ENCODE measurements at regions not wholly inside any gene's neighbourhood (a gene's known extent, or its start where the extent isn't known, plus 50 kb on each side); places are given as distances from the start of the nearest gene placed in this dataset.

- TF ChIP-seq ZNF202 (tag by site-specific recombination; IDR thresholded peaks at IDR 0.05; ENCODE audit: borderline replicate concordance) = no peak
- no peak for TF ChIP-seq ZNF239 (tag by site-specific recombination; IDR thresholded peaks at IDR 0.05)
- no peak for TF ChIP-seq ZNF658 (tag by site-specific recombination; IDR thresholded peaks at IDR 0.05)
- no peak for TF ChIP-seq TCF7L2 (IDR thresholded peaks at IDR 0.05; ENCODE audit: borderline replicate concordance, low read depth, low read length)
- Histone ChIP-seq H3K4me3 (ENCODE audit: low read depth, low read length) (no peak overlapping the region), H3K36me3 (ENCODE audit: control insufficient read depth in 2 of 2, insufficient read depth in 1 of 2, low read length in 2 of 2) (no peaks in the 10 kb centered on the region), H3K9me3 (ENCODE audit: control insufficient read depth, insufficient read depth, low read depth, low read length) (no peaks in the 10 kb centered on the region), H3K4me1 (ENCODE audit: control insufficient read depth, insufficient read depth, low read length) (no peaks in the 10 kb centered on the region), H3K27ac (ENCODE audit: extremely low read depth, low read depth, low read length) (no peak overlapping the region)
- CTCF ChIA-PET = no interaction called here
- POLR2A ChIA-PET = no interaction called here
Measured at GRCh38 chr11:104320956-104321355, 157.0 kb upstream of the PDGFD start.

GRCh38 chr11:104320097-104320496 lies 156.2 kb upstream of the PDGFD start:
- Histone ChIP-seq H3K36me3 (ENCODE audit: control insufficient read depth in 2 of 2, insufficient read depth in 1 of 2, low read length in 2 of 2) (no peaks in the 10 kb centered on the region), H3K9me3 (ENCODE audit: control insufficient read depth, insufficient read depth, low read depth, low read length) (no peaks in the 10 kb centered on the region), H3K4me3 (ENCODE audit: low read depth, low read length) (no peak overlapping the region), H3K4me1 (ENCODE audit: control insufficient read depth, insufficient read depth, low read length) (no peaks in the 10 kb centered on the region), H3K27ac (ENCODE audit: extremely low read depth, low read depth, low read length) (no peak overlapping the region)
- no peak for TF ChIP-seq ZNF132 (tag by site-specific recombination; IDR thresholded peaks at IDR 0.05; ENCODE audit: borderline replicate concordance)
- TF ChIP-seq ZNF623 (tag by site-specific recombination; IDR thresholded peaks at IDR 0.05) = no peak
- TF ChIP-seq ATF2 (tag by site-specific recombination; IDR thresholded peaks at IDR 0.05; ENCODE audit: low read depth) = no peak
- TF ChIP-seq ZNF473 (tag by site-specific recombination; IDR thresholded peaks at IDR 0.05) = no peak
- no peak for TF ChIP-seq ZNF37A (tag by site-specific recombination; IDR thresholded peaks at IDR 0.05)
- TF ChIP-seq ZNF324 (tag by site-specific recombination; IDR thresholded peaks at IDR 0.05) = no peak
- TF ChIP-seq ZNF280C (tag by site-specific recombination; IDR thresholded peaks at IDR 0.05) = no peak
- no peak for TF ChIP-seq ZNF175 (tag by site-specific recombination; IDR thresholded peaks at IDR 0.05)
- no peak for TF ChIP-seq ZBTB49 (tag by site-specific recombination; IDR thresholded peaks at IDR 0.05; ENCODE audit: low read depth)
- TF ChIP-seq HOXC10 (CRISPR knock-in tag; IDR thresholded peaks at IDR 0.05) = no peak
- TF ChIP-seq ZNF404 (tag by site-specific recombination; IDR thresholded peaks at IDR 0.05) = no peak
- TF ChIP-seq ZNF114 (tag by site-specific recombination; IDR thresholded peaks at IDR 0.05) = no peak
- no peak for TF ChIP-seq GLIS2 (tag by site-specific recombination; IDR thresholded peaks at IDR 0.05)
- no peak for TF ChIP-seq KLF8 (tag by site-specific recombination; IDR thresholded peaks at IDR 0.05)
- no peak for TF ChIP-seq ZNF202 (tag by site-specific recombination; IDR thresholded peaks at IDR 0.05; ENCODE audit: borderline replicate concordance)
- no peak for TF ChIP-seq ZNF341 (tag by site-specific recombination; IDR thresholded peaks at IDR 0.05; ENCODE audit: low read depth)
- no peak for TF ChIP-seq ZNF670 (tag by site-specific recombination; IDR thresholded peaks at IDR 0.05; ENCODE audit: low read depth)
- TF ChIP-seq ZNF529 (tag by site-specific recombination; IDR thresholded peaks at IDR 0.05; ENCODE audit: insufficient replicate concordance) = no peak
- TF ChIP-seq EGR2 (tag by site-specific recombination; IDR thresholded peaks at IDR 0.05; ENCODE audit: low read depth) = no peak
- ChIA-PET POLR2A (no interaction called here), CTCF (no interaction called here)

All from HEK293 (cell line).